ENCODE measurements at regions not wholly inside any gene's neighbourhood (a gene's known extent, or its start where the extent isn't known, plus 50 kb on each side); places are given as distances from the start of the nearest gene placed in this dataset.

DNA sequence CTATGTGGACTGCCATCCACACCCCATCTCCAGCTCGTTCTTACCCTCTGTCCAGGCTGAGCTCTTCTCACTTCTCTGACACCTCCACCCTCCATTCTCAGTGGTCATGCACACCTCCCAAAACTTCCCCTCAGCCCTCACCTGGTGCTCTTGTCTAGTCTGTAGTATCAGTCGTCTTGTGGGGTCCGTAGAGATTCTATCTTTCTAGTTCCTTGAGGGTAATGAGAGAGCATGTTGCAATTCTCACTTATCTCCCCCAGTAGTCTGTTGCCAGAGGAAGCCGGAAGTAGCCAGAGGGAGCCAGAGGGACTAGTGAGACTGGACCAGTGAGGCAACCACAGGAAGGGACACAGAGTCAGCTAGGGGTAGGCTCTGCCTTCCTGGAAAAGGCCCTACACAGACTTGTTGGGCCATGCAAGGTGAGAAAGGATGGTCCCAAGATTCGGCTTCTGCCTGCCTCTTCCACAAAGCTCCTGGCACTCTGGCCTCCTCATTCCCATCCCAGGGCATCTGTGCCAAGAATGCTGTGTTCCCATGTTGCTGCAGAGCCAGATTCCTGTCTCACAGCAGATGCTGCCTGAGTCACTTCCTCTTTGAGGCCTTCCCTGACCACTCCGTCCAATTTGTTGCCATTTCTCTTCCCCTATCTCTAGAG, 50.6 kb upstream of the DUSP5 start:
- H3K9me3 ChIP-seq = no peaks in the 10 kb centered on the region
- ATAC-seq (peak; percentile 27), DNase-seq (peak in 1 of 4 donors; percentile 36)
- WGBS, 2 donors = 71 to 75% methylated on average over 6 of the region's 6 CpGs
- intact Hi-C loops (cut with DNase I) = no loop called here
- H3K27me3 ChIP-seq = no peaks in the 10 kb centered on the region
- TF ChIP-seq, protein P1, sequence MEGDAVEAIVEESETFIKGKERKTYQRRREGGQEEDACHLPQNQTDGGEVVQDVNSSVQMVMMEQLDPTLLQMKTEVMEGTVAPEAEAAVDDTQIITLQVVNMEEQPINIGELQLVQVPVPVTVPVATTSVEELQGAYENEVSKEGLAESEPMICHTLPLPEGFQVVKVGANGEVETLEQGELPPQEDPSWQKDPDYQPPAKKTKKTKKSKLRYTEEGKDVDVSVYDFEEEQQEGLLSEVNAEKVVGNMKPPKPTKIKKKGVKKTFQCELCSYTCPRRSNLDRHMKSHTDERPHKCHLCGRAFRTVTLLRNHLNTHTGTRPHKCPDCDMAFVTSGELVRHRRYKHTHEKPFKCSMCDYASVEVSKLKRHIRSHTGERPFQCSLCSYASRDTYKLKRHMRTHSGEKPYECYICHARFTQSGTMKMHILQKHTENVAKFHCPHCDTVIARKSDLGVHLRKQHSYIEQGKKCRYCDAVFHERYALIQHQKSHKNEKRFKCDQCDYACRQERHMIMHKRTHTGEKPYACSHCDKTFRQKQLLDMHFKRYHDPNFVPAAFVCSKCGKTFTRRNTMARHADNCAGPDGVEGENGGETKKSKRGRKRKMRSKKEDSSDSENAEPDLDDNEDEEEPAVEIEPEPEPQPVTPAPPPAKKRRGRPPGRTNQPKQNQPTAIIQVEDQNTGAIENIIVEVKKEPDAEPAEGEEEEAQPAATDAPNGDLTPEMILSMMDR (IDR thresholded peaks at IDR 0.05) = no peak
- no peak for TF ChIP-seq POLR2A (IDR thresholded peaks at IDR 0.05)
- no peak overlapping the region for H3K4me3 ChIP-seq
- no peaks in the 10 kb centered on the region for H3K4me1 ChIP-seq
- H3K36me3 ChIP-seq (replicated peaks in 1 of 2; ENCODE audit: insufficient read depth in 1 of 2, low read depth in 2 of 2) = no peaks in the 10 kb centered on the region
- H3K27ac ChIP-seq = no peak overlapping the region

DNA sequence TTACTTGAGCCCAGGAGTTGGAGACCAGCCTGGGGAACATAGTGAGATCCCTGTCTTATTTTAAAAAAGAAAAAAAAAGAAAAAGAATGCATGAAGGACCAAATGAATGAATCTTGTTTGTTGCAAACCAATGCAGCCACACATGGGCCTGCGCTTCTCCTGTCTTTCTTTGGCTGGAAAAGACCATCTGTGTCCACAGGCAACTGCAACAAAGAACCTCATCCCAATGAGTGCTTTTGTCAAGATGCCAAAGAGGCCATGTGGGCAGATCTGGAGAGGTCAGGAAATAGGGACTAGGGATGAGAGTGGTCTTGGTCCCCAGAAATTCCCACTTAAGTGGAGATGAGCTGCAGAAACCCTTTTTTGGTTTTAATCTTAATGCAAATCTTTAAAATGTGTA, 49.8 kb upstream of the DUSP5 start:
- Histone ChIP-seq H3K4me1 (no peaks in the 10 kb centered on the region), H3K4me3 (no peak overlapping the region), H3K27ac (no peak overlapping the region), H3K27me3 (no peaks in the 10 kb centered on the region), H3K36me3 (replicated peaks in 1 of 2; ENCODE audit: insufficient read depth in 1 of 2, low read depth in 2 of 2) (no peaks in the 10 kb centered on the region), H3K9me3 (no peaks in the 10 kb centered on the region)
- intact Hi-C loops (cut with DNase I) = no loop called here
- DNase-seq = no peak
- WGBS, 2 donors = 95 to 96% methylated on average over 1 of the region's 1 CpG
- TF ChIP-seq, protein P1 (IDR thresholded peaks at IDR 0.05) = no peak
- TF ChIP-seq POLR2A (IDR thresholded peaks at IDR 0.05) = no peak
- ATAC-seq = no peak
